ENCODE measurements at regions not wholly inside any gene's neighbourhood (a gene's known extent, or its start where the extent isn't known, plus 50 kb on each side); places are given as distances from the start of the nearest gene placed in this dataset.

GRCh38 chr11:28739489-28740280 lies 631.5 kb downstream of the METTL15 start:
- no peak for DNase-seq (ENCODE audit: low spot score)

DNA sequence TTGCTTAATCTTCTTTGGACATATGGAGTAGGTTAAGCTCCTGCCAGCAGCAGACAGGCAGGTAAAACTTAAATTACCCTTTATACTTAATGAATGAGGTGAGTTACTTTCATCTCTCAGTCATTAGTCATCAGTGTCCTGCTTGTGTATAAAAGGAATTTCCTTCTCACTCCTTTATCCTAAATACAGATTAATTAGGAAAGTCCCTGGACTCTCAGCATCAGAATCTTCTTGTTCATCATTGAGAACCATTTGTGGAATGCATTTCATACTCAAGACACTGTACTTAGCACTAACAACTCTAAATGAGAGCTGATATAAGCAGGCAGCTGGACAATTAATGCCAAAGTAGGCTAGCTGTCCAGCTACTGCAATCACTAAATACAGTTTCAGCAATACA lies 630.4 kb downstream of the METTL15 start:
- DNase-seq (ENCODE audit: low spot score): no peak

GRCh38 chr11:28736256-28736655 lies 628.1 kb downstream of the METTL15 start:
- no peak for DNase-seq (ENCODE audit: low spot score)

DNA sequence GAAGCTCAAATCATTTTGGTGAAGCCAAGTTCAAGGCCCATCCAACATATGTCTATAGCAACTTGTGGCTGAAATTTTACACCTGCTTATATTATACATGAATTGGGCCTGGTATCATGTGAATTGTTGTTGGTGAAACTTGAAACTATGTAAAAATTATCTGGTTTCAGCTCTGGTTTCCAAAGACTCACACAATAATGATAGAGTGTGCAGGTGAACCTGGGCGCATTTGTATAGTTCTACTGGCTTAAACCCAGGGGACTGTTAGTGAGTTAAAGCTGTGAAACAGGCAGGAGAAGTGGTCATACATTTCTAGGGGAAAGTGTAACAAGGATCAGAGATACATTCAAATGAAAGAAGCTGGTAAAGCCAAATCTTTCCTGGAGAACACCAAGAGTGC lies 627.3 kb downstream of the METTL15 start:
- DNase-seq (ENCODE audit: low spot score): no peak

DNA sequence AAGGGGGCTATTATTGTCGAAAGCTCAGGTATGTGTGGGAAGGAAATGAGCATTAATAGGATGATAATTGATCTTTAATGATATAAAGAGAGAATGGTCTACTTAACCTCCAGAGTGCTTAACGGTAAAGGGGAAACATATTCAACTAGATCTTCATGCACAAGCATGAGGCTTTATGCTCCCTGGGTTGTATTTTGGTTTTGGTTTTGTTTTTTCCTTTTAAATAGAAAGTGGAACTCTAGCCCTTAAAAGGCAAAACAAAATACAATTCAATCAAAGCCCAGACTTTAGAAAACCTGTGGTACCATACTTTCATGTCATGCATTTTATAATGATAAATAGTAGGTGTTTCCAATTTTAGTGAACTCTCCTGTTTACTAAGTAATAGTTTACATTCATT lies 622.7 kb downstream of the METTL15 start:
- no peak for DNase-seq (ENCODE audit: low spot score)

- DNase-seq (ENCODE audit: low spot score): no peak
These were observed 622.1 kb downstream of the METTL15 start for GRCh38 chr11:28730336-28730735.

- no peak for DNase-seq (ENCODE audit: low spot score)
These were observed 621.2 kb downstream of the METTL15 start for GRCh38 chr11:28729339-28729738.

- DNase-seq (ENCODE audit: low spot score): no peak
These were observed 620.5 kb downstream of the METTL15 start for GRCh38 chr11:28728666-28729065.

GRCh38 chr11:28727254-28727653 lies 619.1 kb downstream of the METTL15 start:
- no peak for DNase-seq (ENCODE audit: low spot score)

GRCh38 chr11:28726432-28726831 lies 618.2 kb downstream of the METTL15 start:
- no peak for DNase-seq (ENCODE audit: low spot score)

GRCh38 chr11:28715726-28716125 lies 607.5 kb downstream of the METTL15 start:
- DNase-seq (ENCODE audit: low spot score): no peak

DNA sequence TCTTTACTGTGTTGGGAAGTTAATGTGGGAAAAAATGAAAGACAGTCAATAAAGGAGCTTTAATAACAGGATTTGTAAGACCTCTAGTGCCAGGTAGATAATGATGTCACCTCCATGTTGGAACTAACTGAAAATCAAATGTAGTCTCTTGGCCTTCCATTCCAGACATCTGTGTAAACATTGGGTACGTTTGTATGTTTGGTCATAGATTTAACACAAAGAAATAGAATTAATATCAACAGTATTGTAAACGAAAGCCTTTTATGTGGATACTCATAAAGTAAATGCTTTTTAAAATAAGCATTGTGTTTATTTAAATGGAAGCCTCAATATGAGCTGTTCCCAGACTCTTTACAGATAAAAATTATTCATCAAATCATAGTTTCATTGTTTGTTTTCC lies 605.7 kb downstream of the METTL15 start:
- no peak for DNase-seq (ENCODE audit: low spot score)

GRCh38 chr11:28708075-28708474 lies 599.9 kb downstream of the METTL15 start:
- DNase-seq (ENCODE audit: low spot score): no peak

DNA sequence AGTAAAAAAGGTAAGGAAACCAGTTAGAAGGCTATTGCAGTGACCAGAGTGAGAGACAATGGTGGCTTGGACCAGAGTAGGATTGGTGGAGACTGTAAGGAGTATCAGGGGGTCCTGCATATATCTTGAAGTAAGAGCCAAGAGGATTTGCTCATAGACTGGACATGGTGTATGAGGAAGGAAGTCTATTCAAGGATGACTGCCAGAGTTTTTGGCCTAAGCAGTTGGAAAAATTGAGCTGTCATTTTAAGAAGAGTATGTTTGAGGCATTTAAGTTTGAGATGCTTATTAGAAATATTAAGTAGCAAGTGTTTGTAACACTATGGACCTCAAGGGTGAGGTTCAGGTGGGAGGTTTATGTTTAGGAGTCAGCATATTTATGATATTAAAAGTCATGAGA lies 596.6 kb downstream of the METTL15 start:
- no peak for DNase-seq (ENCODE audit: low spot score)

GRCh38 chr11:28703371-28703770 lies 595.2 kb downstream of the METTL15 start:
- no peak for DNase-seq (ENCODE audit: low spot score)

DNA sequence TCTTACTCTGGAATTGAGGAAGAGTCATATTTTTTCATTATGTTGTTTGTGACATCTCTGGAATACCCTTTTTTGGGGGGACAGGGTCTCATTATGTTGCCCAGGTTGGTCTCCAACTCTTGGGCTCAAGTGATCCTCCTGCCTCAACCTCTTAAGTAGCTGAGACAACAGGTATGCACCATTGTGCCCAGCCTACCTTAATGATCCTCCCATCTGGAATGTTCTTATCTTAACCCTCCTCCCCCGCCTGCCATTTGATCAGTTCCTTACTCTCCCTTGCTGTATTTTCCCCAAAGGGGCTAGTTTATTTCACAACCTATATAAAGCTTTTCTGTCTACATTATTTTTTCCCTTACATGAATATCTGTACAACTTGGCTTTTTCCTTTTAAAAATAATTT lies 594.7 kb downstream of the METTL15 start:
- no peak for DNase-seq (ENCODE audit: low spot score)

GRCh38 chr11:28702450-28702790 lies 594.2 kb downstream of the METTL15 start:
- no peak for DNase-seq (ENCODE audit: low spot score)

- DNase-seq (ENCODE audit: low spot score): no peak
These were observed 593.7 kb downstream of the METTL15 start for GRCh38 chr11:28701760-28702449.

DNA sequence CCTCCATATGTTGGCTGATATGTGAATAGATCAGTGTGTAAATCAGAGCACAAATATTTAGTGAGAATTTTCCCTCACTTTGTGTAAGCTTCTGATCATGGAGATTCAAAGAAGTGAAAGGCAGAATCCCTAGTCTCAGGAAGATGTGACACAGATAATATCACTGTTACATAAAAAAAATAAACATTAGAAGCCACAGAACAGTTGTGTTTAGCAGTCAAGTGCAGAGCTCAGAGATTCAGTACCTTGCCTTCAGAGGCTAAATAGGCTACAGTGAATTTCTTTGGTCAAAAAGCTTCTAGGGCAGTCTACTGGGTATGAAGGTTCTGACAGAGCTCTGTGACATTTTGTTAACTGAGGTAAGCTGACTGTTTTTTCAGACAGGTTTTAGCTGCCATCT lies 591.5 kb downstream of the METTL15 start:
- no peak for DNase-seq (ENCODE audit: low spot score)

DNA sequence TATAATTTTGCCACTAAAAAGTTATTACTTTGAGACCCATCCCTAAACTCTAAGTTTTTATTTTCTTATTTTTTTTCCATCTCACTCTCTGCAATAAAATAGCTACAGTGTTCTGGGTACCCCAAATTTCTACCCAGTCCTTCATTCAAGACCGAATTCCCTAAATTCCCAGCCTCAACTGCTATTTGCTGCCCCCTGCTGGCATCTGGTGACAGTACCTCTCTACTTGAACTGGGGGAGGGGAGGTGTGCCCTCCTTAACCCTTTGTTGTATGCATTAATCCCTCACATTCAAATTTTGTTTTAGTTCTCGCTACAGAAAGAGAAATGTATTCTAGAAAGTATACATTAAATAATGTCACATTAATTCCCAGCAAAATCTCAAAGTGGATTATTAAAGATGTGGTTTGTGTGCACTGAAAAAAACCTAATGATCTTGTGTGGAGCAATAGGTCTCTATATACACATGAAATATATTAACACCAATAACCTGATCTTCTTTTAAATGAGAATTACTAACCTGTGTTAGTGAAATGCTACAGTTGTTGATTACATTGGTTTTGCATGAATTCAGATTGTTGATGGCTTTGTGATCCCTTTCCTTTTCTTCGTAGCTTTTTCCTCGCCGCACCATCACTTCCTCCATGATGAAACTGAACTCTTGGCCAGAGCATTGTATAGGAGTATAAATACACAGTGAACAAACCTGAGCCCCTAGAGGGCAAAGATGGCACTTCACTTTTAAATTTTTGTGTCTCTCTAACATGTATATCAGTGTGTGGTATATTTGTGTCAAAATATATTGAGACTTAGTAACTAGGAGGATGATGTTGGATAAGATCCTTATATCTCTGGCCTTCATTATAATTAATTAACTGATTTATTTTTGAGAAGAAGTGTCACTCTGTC lies 590.0 kb downstream of the METTL15 start:
- peak; percentile 57 for DNase-seq (ENCODE audit: low spot score)

DNA sequence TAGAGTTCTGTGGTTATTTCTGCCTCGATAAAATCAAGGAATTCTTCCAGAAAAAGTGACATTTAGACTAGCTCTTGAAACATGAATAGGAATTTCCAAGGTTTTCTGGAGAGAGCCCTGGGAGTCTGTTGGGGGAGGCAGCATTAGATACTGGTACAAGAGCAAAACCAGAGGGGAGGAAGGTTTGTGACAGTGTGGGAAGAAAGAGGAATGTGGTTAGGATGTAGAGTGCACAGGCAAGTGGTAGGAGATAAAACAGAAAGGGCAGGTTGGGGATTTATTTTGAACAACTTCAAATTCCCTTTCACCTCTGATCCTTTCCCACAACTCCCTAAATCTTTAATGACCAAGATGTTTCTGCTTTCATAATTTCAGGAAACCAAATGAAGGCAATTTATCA lies 588.4 kb downstream of the METTL15 start:
- DNase-seq (ENCODE audit: low spot score): no peak

DNA sequence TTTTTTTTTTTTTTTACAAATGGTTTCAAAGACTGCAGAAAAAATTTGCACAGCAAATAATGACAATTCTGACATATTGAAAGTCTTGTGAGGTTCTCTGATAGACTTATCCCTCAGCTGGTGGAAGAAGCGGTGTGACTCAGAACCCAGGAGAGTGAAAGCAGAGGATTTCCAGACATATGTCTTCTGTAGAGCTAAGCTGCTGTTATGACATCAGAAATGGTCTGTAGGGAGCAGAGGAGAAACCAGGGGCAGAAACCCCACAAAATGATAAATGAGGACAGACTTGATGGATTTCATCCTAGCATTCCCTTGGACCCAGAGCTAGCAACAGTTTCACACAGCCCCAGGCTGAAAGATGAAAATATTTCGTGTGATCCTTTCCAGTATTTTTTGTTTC lies 582.6 kb downstream of the METTL15 start:
- DNase-seq (ENCODE audit: low spot score): no peak

Measured in SK-N-DZ (cell line).